Thoracic aorta (tissue), 2 donors: ENCODE measurements at regions not wholly inside any gene's neighbourhood (a gene's known extent, or its start where the extent isn't known, plus 50 kb on each side); places are given as distances from the start of the nearest gene placed in this dataset.
"Not testable (repeated sequence)": the region's sequence is repeated elsewhere in the genome, so short reads cannot be mapped to it uniquely, and the experiment has no call there.

Source experiments
- ATAC-seq: fragments of 150-250 bp; one replicate; pipeline ENCODE4 v1.8.0; 2017; ENCODE audit warnings: low read depth; ENCODE audit not compliant: insufficient number of reproducible peaks, low FRiP score
- DNase-seq: peaks from one replicate; pipeline ENCODE4 v3.0.0-alpha.2; 2020; ENCODE audit warnings: low spot score
- H3K27ac ChIP-seq, 2 donors: fragments of 200-600 bp; sonication (generic); 1 replicate in 1 of 2; 2 replicates in 1 of 2; pipeline ENCODE4 v1.5.1; 2016; ENCODE audit warnings: mild to moderate bottlenecking in 2 of 2, moderate library complexity in 2 of 2
- H3K27me3 ChIP-seq: fragments of 200-600 bp; sonication (generic); replicated peaks from 2 replicates; pipeline ENCODE4 v1.6.0; 2016; ENCODE audit warnings: mild to moderate bottlenecking; ENCODE audit not compliant: insufficient read depth
- H3K36me3 ChIP-seq: fragments of 200-600 bp; sonication (generic); one replicate; pipeline ENCODE4 v1.5.1; 2016
- H3K4me1 ChIP-seq, 2 donors: fragments of 200-600 bp; sonication (generic); 1 replicate in 1 of 2; 2 replicates in 1 of 2; pipeline versions ENCODE4 v1.5.1 to v1.6.0; 2016; ENCODE audit warnings: low read depth in 2 of 2, mild to moderate bottlenecking in 1 of 2; ENCODE audit not compliant: control insufficient read depth in 1 of 2
- H3K4me3 ChIP-seq: fragments of 200-600 bp; sonication (generic); 2 replicates; pipeline ENCODE4 v1.5.1; 2016; ENCODE audit warnings: mild to moderate bottlenecking
- H3K9me3 ChIP-seq: fragments of 200-600 bp; sonication (generic); 2 replicates; pipeline ENCODE4 v1.5.1; 2016
- TF ChIP-seq, protein P1 (sequence below): fragments of 200-600 bp; sonication (generic); IDR thresholded peaks from one replicate; pipeline ENCODE4 v1.5.1; 2019; ENCODE audit warnings: antibody characterized with exemption

DNA sequence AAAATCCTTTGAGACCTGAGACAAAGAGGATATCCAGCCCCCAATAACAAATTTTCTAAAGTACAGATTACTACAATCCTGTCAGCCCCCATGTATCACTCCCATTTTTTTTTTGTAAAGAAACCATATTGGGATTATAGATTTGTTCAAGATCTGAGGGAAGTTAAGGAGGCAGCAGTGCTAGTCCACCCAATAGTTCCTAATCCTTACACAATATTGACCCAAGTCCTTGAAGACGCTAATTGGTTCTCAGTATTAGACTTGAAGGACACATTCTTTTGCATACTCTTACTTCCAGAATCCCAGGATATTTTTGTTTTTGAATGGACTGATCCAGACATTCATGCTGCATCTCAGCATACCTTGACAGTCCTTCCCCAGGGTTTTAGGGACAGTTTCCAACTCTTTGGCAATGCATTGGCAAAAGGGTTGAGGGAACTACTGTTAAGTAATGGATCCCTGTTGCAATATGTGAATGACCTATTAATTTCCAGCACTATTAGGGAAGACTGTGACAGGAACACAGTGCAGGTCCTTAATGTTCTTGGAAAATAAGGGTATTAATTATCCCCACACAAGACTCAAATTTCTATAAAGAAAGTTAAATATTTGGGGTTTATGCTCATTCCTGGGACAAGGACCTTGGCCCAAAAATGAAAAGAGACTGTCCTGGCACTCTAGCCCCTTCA, 1519.5 kb upstream of the SEL1L start:
- H3K36me3 ChIP-seq = no peaks in the 10 kb centered on the region
- no peak for ATAC-seq
- TF ChIP-seq, protein P1, sequence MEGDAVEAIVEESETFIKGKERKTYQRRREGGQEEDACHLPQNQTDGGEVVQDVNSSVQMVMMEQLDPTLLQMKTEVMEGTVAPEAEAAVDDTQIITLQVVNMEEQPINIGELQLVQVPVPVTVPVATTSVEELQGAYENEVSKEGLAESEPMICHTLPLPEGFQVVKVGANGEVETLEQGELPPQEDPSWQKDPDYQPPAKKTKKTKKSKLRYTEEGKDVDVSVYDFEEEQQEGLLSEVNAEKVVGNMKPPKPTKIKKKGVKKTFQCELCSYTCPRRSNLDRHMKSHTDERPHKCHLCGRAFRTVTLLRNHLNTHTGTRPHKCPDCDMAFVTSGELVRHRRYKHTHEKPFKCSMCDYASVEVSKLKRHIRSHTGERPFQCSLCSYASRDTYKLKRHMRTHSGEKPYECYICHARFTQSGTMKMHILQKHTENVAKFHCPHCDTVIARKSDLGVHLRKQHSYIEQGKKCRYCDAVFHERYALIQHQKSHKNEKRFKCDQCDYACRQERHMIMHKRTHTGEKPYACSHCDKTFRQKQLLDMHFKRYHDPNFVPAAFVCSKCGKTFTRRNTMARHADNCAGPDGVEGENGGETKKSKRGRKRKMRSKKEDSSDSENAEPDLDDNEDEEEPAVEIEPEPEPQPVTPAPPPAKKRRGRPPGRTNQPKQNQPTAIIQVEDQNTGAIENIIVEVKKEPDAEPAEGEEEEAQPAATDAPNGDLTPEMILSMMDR = no peak
- no peaks in the 10 kb centered on the region for H3K27me3 ChIP-seq
- H3K9me3 ChIP-seq = no peaks in the 10 kb centered on the region
- DNase-seq = no peak
- H3K4me1 ChIP-seq = no peaks in the 10 kb centered on the region
- no peak overlapping the region for H3K27ac ChIP-seq
- H3K4me3 ChIP-seq = no peak overlapping the region

GRCh38 chr14:83058068-83058467, 1524.4 kb upstream of the SEL1L start:
- H3K36me3 ChIP-seq = no peaks in the 10 kb centered on the region
- H3K4me3 ChIP-seq = no peak overlapping the region
- no peak for ATAC-seq
- H3K4me1 ChIP-seq = no peaks in the 10 kb centered on the region
- H3K27me3 ChIP-seq = no peaks in the 10 kb centered on the region
- H3K9me3 ChIP-seq = no peaks in the 10 kb centered on the region
- DNase-seq = no peak
- TF ChIP-seq, protein P1 = no peak
- H3K27ac ChIP-seq = no peak overlapping the region

DNA sequence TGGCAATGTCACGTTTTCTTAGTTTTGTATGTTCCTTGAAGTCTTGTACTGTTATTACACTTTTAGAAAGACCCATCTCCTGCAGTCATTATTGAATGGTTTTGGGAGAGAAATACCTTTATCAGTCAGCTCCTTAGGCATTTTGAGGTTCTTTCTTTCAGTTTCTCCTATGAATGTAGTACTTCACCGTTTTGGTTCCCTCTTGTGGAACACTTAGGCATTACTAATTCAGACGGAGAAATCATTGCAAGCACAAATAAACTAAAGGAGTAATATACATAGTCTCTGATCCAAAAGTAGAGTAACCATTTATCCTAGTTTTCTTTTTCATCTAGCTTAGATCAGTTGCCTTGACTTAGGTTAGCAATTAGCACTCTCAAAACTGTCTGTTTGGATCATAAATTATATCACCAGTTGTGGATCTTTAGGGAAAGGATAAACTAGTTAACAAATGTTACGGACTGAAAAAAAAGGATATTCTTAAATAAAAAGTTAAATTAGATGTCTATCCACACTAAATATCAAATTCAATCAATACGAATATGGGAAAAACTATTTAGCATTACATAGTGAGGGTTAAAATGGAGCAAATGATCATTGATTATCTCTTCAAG, 1538.3 kb upstream of the SEL1L start:
- no peak for DNase-seq
- TF ChIP-seq, protein P1 = no peak
- no peaks in the 10 kb centered on the region for H3K27me3 ChIP-seq
- no peaks in the 10 kb centered on the region for H3K9me3 ChIP-seq
- no peaks in the 10 kb centered on the region for H3K4me1 ChIP-seq
- ATAC-seq = no peak
- no peak overlapping the region for H3K4me3 ChIP-seq
- no peaks in the 10 kb centered on the region for H3K36me3 ChIP-seq
- no peak overlapping the region for H3K27ac ChIP-seq

DNA sequence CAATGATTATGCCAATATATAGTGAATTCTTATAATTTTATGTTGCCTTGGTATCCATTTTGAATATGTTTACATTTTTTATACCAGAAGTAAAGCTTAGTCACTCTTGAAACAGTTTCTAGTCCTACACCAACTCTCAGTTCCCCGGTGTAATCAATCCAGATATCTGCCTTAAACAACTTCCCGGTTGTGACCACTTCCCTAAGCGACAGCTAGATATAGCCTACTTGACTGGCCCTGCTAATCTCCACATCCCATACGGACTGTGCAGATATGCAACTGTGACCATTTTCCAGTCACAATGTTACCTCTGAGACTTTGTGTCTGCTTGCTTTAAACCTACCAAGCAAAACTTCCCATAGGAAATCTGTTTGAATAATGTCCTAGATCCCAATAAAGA, 1551.5 kb upstream of the SEL1L start:
- no peak for ATAC-seq
- Histone ChIP-seq H3K4me3 (no peak overlapping the region), H3K27me3 (no peaks in the 10 kb centered on the region), H3K4me1 (no peaks in the 10 kb centered on the region), H3K9me3 (no peaks in the 10 kb centered on the region), H3K36me3 (no peaks in the 10 kb centered on the region), H3K27ac (no peak overlapping the region)
- TF ChIP-seq, protein P1 = no peak
- no peak for DNase-seq

GRCh38 chr14:83085725-83086124, 1552.1 kb upstream of the SEL1L start:
- H3K27ac ChIP-seq = no peak overlapping the region
- no peak overlapping the region for H3K4me3 ChIP-seq
- no peaks in the 10 kb centered on the region for H3K4me1 ChIP-seq
- TF ChIP-seq, protein P1 = no peak
- H3K36me3 ChIP-seq = no peaks in the 10 kb centered on the region
- H3K9me3 ChIP-seq = no peaks in the 10 kb centered on the region
- no peak for ATAC-seq
- no peaks in the 10 kb centered on the region for H3K27me3 ChIP-seq
- no peak for DNase-seq

DNA sequence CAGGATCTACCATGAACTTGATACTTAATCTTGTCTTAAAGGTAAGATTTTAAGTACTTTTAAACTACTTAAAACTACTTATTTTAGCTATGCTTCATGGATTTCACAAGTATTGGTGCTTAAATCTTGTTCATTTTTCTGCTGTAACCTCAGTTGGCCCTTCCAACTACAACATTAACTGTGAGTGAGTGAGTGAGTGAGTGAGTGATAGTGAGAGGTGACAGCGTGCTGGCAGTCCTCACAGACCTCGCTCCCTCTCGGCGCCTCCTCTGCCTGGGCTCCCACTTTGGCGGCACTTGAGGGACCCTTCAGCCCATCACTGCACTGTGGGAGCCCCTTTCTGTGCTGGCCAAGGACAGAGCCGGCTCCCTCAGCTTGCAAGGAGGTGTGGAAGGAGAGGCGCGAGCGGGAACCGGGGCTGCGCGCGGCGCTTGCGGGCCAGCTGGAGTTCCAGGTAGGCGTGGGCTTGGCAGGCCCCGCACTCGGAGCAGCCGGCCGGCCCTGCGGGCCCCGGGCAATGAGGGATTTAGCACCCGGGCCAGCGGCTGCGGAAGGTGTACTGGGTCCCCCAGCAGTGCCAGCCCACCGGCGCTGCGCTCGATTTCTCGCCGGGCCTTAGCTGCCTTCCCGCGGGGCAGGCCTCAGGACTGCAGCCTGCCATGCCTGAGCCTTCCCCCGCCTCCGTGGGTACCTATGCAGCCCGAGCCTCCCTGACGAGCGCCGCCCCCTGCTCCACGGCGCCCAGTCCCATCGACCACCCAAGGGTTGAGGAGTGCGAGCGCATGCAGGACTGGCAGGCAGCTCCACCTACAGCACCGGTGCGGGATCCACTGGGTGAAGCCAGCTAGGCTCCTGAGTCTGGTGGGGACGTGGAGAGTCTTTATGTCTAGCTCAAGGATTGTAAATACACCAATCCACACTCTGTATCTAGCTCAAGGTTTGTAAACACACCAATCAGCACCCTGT, 1558.6 kb upstream of the SEL1L start:
- not testable (repeated sequence) for DNase-seq, ATAC-seq, H3K9me3 ChIP-seq, H3K27ac ChIP-seq, H3K36me3 ChIP-seq, H3K27me3 ChIP-seq
- peak overlapping the region; percentile 66 for H3K4me3 ChIP-seq
- peaks cover 9 to 12% of the 10 kb centered on the region in 2 donors for H3K4me1 ChIP-seq
